ENCODE measurements at regions not wholly inside any gene's neighbourhood (a gene's known extent, or its start where the extent isn't known, plus 50 kb on each side); places are given as distances from the start of the nearest gene placed in this dataset.
"Not testable (repeated sequence)": the region's sequence is repeated elsewhere in the genome, so short reads cannot be mapped to it uniquely, and the experiment has no call there.

DNA sequence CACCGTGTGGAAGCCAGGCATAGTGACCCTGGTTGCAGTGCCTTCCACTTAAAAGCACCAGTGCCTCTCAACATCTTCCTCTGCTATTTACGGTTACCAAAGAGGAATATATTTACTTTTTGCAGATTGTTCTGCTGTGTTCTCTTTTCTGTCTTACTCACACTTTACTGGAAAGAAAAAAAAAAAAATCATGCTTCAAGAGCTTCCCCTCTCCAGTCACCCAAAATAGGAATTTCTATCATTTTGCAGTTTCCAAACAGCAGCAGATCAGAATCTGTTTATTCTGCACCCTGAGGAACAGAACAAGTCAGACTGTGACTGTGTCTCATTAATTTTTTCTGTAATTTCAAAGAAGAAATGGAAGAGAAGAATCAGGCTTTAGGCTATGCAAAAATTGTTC lies 96.1 kb downstream of the KCNJ2 start:
- no peaks in the 10 kb centered on the region for H3K4me1 Mint-ChIP-seq
- DNase-seq (no peak), ATAC-seq (ENCODE audit: low read depth) (no peak)
- no peaks in the 10 kb centered on the region for H3K27me3 Mint-ChIP-seq
- no peak overlapping the region for H3K27ac Mint-ChIP-seq
- no peaks in the 10 kb centered on the region for H3K9me3 Mint-ChIP-seq
- POLR2A ChIA-PET: no interaction called here
- H3K36me3 Mint-ChIP-seq: no peaks in the 10 kb centered on the region
- no peak overlapping the region for H3K4me3 Mint-ChIP-seq

DNA sequence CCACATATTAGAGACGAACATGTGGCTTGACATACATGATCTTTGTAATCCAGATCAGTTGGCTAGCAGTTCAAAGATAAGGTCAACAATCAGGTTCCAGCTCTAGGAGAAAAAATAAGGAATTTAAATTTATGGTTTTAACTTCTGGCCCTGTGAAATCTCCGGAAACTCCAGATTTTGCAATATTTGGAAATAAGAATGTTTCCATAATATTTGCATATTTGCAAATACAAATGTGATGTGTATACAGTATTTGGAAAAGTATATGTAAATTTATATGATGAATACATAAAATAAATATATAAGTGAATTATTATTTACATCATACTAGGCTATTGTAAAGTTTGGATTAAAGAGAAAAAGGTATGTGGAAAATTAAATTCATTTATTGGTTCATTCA lies 97.1 kb downstream of the KCNJ2 start:
- Mint-ChIP-seq H3K36me3 (no peaks in the 10 kb centered on the region), H3K4me3 (no peak overlapping the region), H3K27me3 (no peaks in the 10 kb centered on the region), H3K9me3 (no peaks in the 10 kb centered on the region), H3K4me1 (no peaks in the 10 kb centered on the region), H3K27ac (no peak overlapping the region)
- no peak for ATAC-seq (ENCODE audit: low read depth)
- POLR2A ChIA-PET: no interaction called here
- no peak for DNase-seq

DNA sequence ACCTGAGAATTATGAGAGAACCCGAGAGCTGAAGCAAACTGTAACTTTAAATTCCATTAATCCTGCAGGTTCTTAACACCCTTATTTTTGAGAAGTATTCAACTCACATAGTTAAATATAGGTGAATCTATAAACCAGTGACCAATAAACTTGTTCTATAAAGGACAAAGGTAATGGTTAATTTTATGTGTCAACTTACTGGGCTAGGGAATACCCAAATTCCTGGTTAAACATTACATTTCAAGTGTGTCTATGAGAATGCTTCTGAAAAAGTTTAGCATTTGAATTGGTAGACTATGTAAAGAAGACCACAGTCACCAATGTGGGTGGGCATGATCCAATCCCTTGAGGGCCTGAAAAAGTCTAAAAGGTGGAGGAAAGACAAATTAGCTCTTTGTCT lies 99.1 kb downstream of the KCNJ2 start:
- no peaks in the 10 kb centered on the region for H3K9me3 Mint-ChIP-seq
- H3K27ac Mint-ChIP-seq: no peak overlapping the region
- no peaks in the 10 kb centered on the region for H3K4me1 Mint-ChIP-seq
- DNase-seq (no peak), ATAC-seq (ENCODE audit: low read depth) (no peak)
- H3K4me3 Mint-ChIP-seq: no peak overlapping the region
- H3K36me3 Mint-ChIP-seq: no peaks in the 10 kb centered on the region
- no peaks in the 10 kb centered on the region for H3K27me3 Mint-ChIP-seq
- POLR2A ChIA-PET: no interaction called here

GRCh38 chr17:70270554-70270953 lies 101.2 kb downstream of the KCNJ2 start:
- no peaks in the 10 kb centered on the region for H3K27me3 Mint-ChIP-seq
- no peaks in the 10 kb centered on the region for H3K4me1 Mint-ChIP-seq
- no peak for ATAC-seq (ENCODE audit: low read depth)

GRCh38 chr17:70271200-70271599 lies 101.9 kb downstream of the KCNJ2 start:
- Mint-ChIP-seq H3K4me3 (no peak overlapping the region), H3K4me1 (no peaks in the 10 kb centered on the region), H3K27ac (no peak overlapping the region), H3K27me3 (no peaks in the 10 kb centered on the region), H3K36me3 (no peaks in the 10 kb centered on the region), H3K9me3 (no peaks in the 10 kb centered on the region)
- no peak for DNase-seq
- POLR2A ChIA-PET: no interaction called here
- ATAC-seq (ENCODE audit: low read depth): no peak

More at GRCh38 chr17:70270554-70270953, 101.2 kb downstream of the KCNJ2 start:
- Mint-ChIP-seq H3K27ac (no peak overlapping the region), H3K9me3 (no peaks in the 10 kb centered on the region), H3K36me3 (no peaks in the 10 kb centered on the region), H3K4me3 (no peak overlapping the region)
- POLR2A ChIA-PET: no interaction called here
- DNase-seq: no peak

GRCh38 chr17:70271672-70272071 lies 102.3 kb downstream of the KCNJ2 start:
- DNase-seq: no peak
- Mint-ChIP-seq H3K9me3 (no peaks in the 10 kb centered on the region), H3K27ac (no peak overlapping the region), H3K4me1 (no peaks in the 10 kb centered on the region), H3K4me3 (no peak overlapping the region), H3K36me3 (no peaks in the 10 kb centered on the region), H3K27me3 (no peaks in the 10 kb centered on the region)
- ATAC-seq (ENCODE audit: low read depth): no peak
- POLR2A ChIA-PET: no interaction called here

DNA sequence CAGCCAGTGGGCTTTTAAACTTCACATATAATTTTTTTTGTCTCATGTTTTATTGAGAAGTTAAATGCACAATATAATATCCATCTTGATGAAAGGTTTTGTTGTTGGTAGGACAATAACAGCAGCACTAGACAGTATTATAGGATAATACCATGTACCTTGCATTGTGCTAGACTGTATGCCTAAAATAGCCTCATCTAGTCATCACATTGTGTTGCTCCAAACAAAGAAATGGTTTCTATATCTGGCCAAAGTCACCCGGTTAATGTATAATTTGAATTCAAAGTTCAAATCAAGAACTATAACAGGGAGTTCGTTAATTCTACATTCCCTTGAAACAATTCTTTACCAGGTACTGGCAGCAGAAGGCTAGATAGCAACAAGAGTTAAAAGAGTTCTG lies 104.9 kb downstream of the KCNJ2 start:
- no peaks in the 10 kb centered on the region for H3K36me3 Mint-ChIP-seq
- no peaks in the 10 kb centered on the region for H3K27me3 Mint-ChIP-seq
- no peak for ATAC-seq (ENCODE audit: low read depth)
- no peaks in the 10 kb centered on the region for H3K9me3 Mint-ChIP-seq
- H3K4me1 Mint-ChIP-seq: no peaks in the 10 kb centered on the region
- no peak overlapping the region for H3K27ac Mint-ChIP-seq
- DNase-seq: no peak
- no peak overlapping the region for H3K4me3 Mint-ChIP-seq
- POLR2A ChIA-PET: no interaction called here

DNA sequence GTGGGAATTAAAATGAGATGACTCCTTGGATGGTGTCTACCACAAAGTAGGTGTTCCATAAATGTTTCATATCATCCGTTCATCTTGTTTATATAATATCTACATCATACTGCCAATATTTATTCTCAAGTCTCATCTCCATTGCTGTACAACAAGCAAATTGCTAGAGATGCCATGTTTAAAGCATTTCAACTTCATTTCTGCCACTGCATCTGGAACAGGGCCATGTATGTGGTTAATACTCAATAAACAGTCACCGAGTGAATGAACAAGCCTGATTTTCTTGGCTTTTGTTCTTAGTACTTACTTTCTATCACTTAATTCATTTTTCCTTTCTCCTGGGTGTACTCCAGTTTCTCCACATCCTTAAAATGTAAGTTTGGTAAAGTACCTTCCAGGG lies 107.6 kb downstream of the KCNJ2 start:
- H3K4me3 Mint-ChIP-seq: no peak overlapping the region
- POLR2A ChIA-PET: no interaction called here
- no peaks in the 10 kb centered on the region for H3K9me3 Mint-ChIP-seq
- ATAC-seq (ENCODE audit: low read depth): no peak
- no peaks in the 10 kb centered on the region for H3K27me3 Mint-ChIP-seq
- no peak for DNase-seq
- no peak overlapping the region for H3K27ac Mint-ChIP-seq
- H3K4me1 Mint-ChIP-seq: no peaks in the 10 kb centered on the region
- H3K36me3 Mint-ChIP-seq: no peaks in the 10 kb centered on the region

- Mint-ChIP-seq H3K36me3 (no peaks in the 10 kb centered on the region), H3K27me3 (no peaks in the 10 kb centered on the region), H3K4me1 (no peaks in the 10 kb centered on the region), H3K9me3 (no peaks in the 10 kb centered on the region), H3K4me3 (no peak overlapping the region), H3K27ac (no peak overlapping the region)
- ATAC-seq (ENCODE audit: low read depth) (no peak), DNase-seq (no peak)
- POLR2A ChIA-PET: no interaction called here
These were observed 109.6 kb downstream of the KCNJ2 start for GRCh38 chr17:70278844-70279462.

DNA sequence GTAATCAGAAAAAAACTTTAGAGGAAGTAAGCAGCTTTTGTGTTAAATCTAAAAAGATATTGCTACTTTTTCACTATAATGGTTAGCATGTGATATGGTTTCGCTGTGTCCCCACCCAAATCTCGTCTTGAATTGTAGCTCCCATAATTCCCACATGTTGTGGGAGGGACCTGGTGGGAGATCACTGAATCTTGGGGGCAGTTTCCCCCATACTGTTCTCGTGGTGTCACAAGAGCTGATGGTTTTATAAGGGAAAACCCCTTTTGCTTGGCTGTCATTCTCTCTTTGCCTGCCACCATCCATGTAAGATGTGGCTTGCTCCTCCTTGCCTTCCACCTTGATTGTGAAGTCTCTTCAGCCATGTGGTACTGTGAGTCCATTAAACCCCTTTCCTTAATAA lies 117.1 kb downstream of the KCNJ2 start:
- Mint-ChIP-seq H3K4me3 (no peak overlapping the region), H3K36me3 (no peaks in the 10 kb centered on the region), H3K27me3 (no peaks in the 10 kb centered on the region), H3K4me1 (no peaks in the 10 kb centered on the region), H3K27ac (no peak overlapping the region), H3K9me3 (peaks cover 1% of the 10 kb centered on the region)
- ATAC-seq (ENCODE audit: low read depth) (no peak), DNase-seq (no peak)
- POLR2A ChIA-PET: no interaction called here

DNA sequence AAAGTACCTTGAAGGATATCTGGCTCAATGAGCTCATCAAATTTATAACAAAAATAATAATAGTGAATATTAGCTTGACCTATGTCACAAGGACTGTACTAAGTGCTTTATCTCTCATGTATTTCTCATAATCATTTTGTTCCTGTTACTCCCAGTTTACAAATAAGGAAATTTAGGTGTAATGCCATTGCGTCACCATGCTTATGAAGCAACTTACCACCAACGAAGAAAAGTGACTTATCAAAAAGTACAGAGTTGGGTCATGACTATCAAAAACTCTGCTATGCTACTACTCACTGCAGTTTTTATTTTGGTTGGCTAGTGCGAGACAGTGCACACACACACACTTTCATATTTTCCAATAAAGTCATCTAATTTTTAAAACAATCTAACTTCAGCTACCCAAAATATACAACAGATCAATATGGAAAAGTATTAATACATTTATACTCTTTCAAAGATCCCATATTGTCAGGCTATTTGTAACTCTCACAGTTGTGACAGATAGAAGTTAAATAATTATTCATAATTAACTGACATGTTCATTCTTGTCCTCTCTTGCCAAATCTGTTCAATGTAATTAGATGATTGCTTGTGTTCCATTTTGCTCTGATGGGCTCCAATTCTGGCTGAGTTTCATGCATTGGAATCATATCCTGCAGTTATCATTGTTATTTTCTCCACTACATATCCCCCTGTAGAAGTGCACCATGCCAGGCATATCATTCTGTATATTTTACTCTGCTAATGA lies 119.4 kb downstream of the KCNJ2 start:
- ATAC-seq (ENCODE audit: low read depth): no peak
- H3K9me3 Mint-ChIP-seq: peaks cover 1% of the 10 kb centered on the region
- H3K27ac Mint-ChIP-seq: no peak overlapping the region
- no peak for DNase-seq
- H3K27me3 Mint-ChIP-seq: no peaks in the 10 kb centered on the region
- H3K4me1 Mint-ChIP-seq: no peaks in the 10 kb centered on the region
- H3K4me3 Mint-ChIP-seq: no peak overlapping the region
- no peaks in the 10 kb centered on the region for H3K36me3 Mint-ChIP-seq
- POLR2A ChIA-PET: no interaction called here

GRCh38 chr17:70290770-70291169 lies 121.4 kb downstream of the KCNJ2 start:
- H3K9me3 Mint-ChIP-seq: peaks cover 3% of the 10 kb centered on the region
- DNase-seq (no peak), ATAC-seq (ENCODE audit: low read depth) (no peak)
- no peak overlapping the region for H3K27ac Mint-ChIP-seq
- POLR2A ChIA-PET: no interaction called here
- H3K4me3 Mint-ChIP-seq: no peak overlapping the region
- no peaks in the 10 kb centered on the region for H3K36me3 Mint-ChIP-seq
- H3K4me1 Mint-ChIP-seq: no peaks in the 10 kb centered on the region
- H3K27me3 Mint-ChIP-seq: no peaks in the 10 kb centered on the region

DNA sequence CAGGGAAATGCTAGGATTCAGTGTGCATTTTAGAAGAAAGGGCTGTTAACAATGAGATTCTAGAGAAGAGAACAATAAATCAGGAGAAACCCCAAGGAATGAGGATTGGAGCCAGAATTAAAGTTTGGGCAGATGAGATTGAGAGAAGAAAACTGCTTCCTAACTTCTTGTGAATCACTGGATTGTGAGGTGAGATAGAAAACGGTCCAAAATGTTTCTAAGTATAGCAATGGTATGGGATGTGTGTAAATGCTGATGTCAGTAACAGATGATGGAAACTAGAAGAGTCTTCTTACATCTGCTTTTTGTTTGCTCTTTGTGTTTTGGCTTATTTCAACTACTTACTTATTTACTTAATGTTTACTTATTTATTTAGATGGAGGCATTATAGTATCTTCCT lies 123.0 kb downstream of the KCNJ2 start:
- DNase-seq: no peak
- H3K27me3 Mint-ChIP-seq: no peaks in the 10 kb centered on the region
- POLR2A ChIA-PET: no interaction called here
- H3K9me3 Mint-ChIP-seq: peaks cover 8% of the 10 kb centered on the region
- H3K36me3 Mint-ChIP-seq: no peaks in the 10 kb centered on the region
- H3K4me3 Mint-ChIP-seq: no peak overlapping the region
- H3K27ac Mint-ChIP-seq: no peak overlapping the region
- no peak for ATAC-seq (ENCODE audit: low read depth)
- no peaks in the 10 kb centered on the region for H3K4me1 Mint-ChIP-seq

- POLR2A ChIA-PET, H3K27ac Mint-ChIP-seq, H3K4me1 Mint-ChIP-seq: not testable (repeated sequence)
These were observed 124.4 kb downstream of the KCNJ2 start for GRCh38 chr17:70293564-70294310.

More at GRCh38 chr17:70293564-70294310, 124.4 kb downstream of the KCNJ2 start:
- H3K4me3 Mint-ChIP-seq; ATAC-seq (ENCODE audit: low read depth); H3K27me3 Mint-ChIP-seq; H3K36me3 Mint-ChIP-seq; H3K9me3 Mint-ChIP-seq; DNase-seq: not testable (repeated sequence)
